Activated CD4-positive, alpha-beta memory T cell treated with anti-CD3 and anti-CD28 coated beads for 36 hours (primary cell): ENCODE measurements at regions not wholly inside any gene's neighbourhood (a gene's known extent, or its start where the extent isn't known, plus 50 kb on each side); places are given as distances from the start of the nearest gene placed in this dataset.
"Not testable (repeated sequence)": the region's sequence is repeated elsewhere in the genome, so short reads cannot be mapped to it uniquely, and the experiment has no call there.

Experiments
- CTCF ChIA-PET: fragments of 350-600 bp; sonication (Branson Sonifier 250); formaldehyde crosslinking; loops from one replicate; lab custom pipeline; 2021; ENCODE audit warnings: antibody characterized with exemption, inconsistent platforms; lab: Charles Lee
- POLR2A ChIA-PET: fragments of 350-600 bp; sonication (Branson Sonifier 250); formaldehyde crosslinking; loops from one replicate; lab custom pipeline; 2021; ENCODE audit warnings: antibody characterized with exemption; lab: Charles Lee
- DNase-seq: peaks from one replicate; pipeline ENCODE4 v3.0.0-alpha.2; 2020
- H3K27ac Mint-ChIP-seq: one replicate; pipeline ENCODE4 v1.8.0; 2021; ENCODE audit warnings: mixed read lengths
- H3K27me3 Mint-ChIP-seq: one replicate; pipeline ENCODE4 v1.8.0; 2021; ENCODE audit warnings: mixed read lengths
- H3K36me3 Mint-ChIP-seq: one replicate; pipeline ENCODE4 v1.8.0; 2021; ENCODE audit warnings: mixed read lengths
- H3K4me1 Mint-ChIP-seq: one replicate; pipeline ENCODE4 v1.8.0; 2021; ENCODE audit warnings: low read depth, mixed read lengths
- H3K4me3 Mint-ChIP-seq: one replicate; pipeline ENCODE4 v1.8.0; 2021; ENCODE audit warnings: mild to moderate bottlenecking, mixed read lengths
- H3K9me3 Mint-ChIP-seq: one replicate; pipeline ENCODE4 v1.8.0; 2021; ENCODE audit warnings: mixed read lengths
- intact Hi-C: fragments of 100-400 bp; cut with micrococcal nuclease; formaldehyde crosslinking; loops from one replicate; pipeline ENCODE4 v1.15.1; 2023

- no peaks in the 10 kb centered on the region for H3K36me3 Mint-ChIP-seq
- intact Hi-C loops = no loop called here
- CTCF ChIA-PET = no interaction called here
- H3K4me3 Mint-ChIP-seq = no peak overlapping the region
- H3K27ac Mint-ChIP-seq = no peak overlapping the region
- POLR2A ChIA-PET = no interaction called here
- H3K4me1 Mint-ChIP-seq = no peaks in the 10 kb centered on the region
- no peaks in the 10 kb centered on the region for H3K27me3 Mint-ChIP-seq
- H3K9me3 Mint-ChIP-seq = peaks cover 6% of the 10 kb centered on the region
- DNase-seq = no peak
These were observed 178.5 kb upstream of the GOT2 start for GRCh38 chr16:58912571-58912970.

DNA sequence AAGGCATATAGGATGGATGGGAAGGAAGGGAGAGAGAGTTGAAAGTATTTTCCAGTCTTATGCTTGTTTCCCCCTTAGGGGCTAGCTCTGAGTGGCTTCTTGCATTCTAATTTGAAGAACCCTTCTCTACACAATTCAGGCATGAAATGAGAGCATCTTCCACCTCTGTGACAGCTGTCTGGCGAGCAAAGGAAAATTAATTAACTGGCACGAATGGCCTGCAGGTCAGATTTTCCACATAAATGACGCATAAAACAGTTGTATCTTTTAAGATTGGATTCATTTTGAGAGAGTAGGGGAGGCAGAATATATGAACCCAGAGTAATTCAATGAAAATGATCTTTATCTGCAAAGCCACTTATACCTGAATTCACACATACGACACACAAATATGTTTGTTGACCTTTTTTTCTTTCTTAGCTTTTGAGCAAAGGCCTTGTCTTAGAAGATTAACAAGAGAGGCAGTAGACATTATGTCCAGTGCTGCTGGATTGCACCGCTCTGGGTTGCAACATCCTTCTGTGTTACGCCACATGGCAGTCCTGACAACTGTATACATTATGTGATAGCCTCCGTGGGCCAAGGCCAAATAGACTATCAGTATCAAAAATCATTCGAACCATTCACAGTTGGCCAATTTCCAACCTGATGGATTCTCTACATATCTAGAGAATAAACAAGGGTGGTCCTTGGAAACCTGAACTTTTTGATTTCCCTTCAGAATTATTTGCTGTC, 173.0 kb upstream of the GOT2 start:
- no peaks in the 10 kb centered on the region for H3K36me3 Mint-ChIP-seq
- ChIA-PET CTCF (no interaction called here), POLR2A (no interaction called here)
- no peaks in the 10 kb centered on the region for H3K9me3 Mint-ChIP-seq
- H3K27ac Mint-ChIP-seq = no peak overlapping the region
- intact Hi-C loops = no loop called here
- no peaks in the 10 kb centered on the region for H3K4me1 Mint-ChIP-seq
- no peaks in the 10 kb centered on the region for H3K27me3 Mint-ChIP-seq
- DNase-seq = no peak
- no peak overlapping the region for H3K4me3 Mint-ChIP-seq

GRCh38 chr16:58904291-58904690, 170.2 kb upstream of the GOT2 start:
- POLR2A ChIA-PET = no interaction called here
- no peaks in the 10 kb centered on the region for H3K9me3 Mint-ChIP-seq
- CTCF ChIA-PET = no interaction called here
- H3K36me3 Mint-ChIP-seq = no peaks in the 10 kb centered on the region
- H3K4me1 Mint-ChIP-seq = no peaks in the 10 kb centered on the region
- intact Hi-C loops = no loop called here
- no peaks in the 10 kb centered on the region for H3K27me3 Mint-ChIP-seq
- DNase-seq = no peak
- H3K27ac Mint-ChIP-seq = no peak overlapping the region
- H3K4me3 Mint-ChIP-seq = no peak overlapping the region

GRCh38 chr16:58889516-58889915, 155.4 kb upstream of the GOT2 start:
- Mint-ChIP-seq H3K4me3 (no peak overlapping the region), H3K27ac (no peak overlapping the region), H3K36me3 (no peaks in the 10 kb centered on the region), H3K4me1 (no peaks in the 10 kb centered on the region), H3K27me3 (no peaks in the 10 kb centered on the region), H3K9me3 (peaks cover 2% of the 10 kb centered on the region)
- DNase-seq = no peak
- intact Hi-C loops = no loop called here
- POLR2A ChIA-PET = no interaction called here
- CTCF ChIA-PET = no interaction called here

GRCh38 chr16:58885528-58886170, 151.5 kb upstream of the GOT2 start:
- CTCF ChIA-PET = no interaction called here

GRCh38 chr16:58884141-58884540, 150.0 kb upstream of the GOT2 start:
- H3K9me3 Mint-ChIP-seq = peaks cover 2% of the 10 kb centered on the region
- DNase-seq = no peak
- no peak overlapping the region for H3K4me3 Mint-ChIP-seq
- CTCF ChIA-PET = no interaction called here
- H3K4me1 Mint-ChIP-seq = no peaks in the 10 kb centered on the region
- H3K27ac Mint-ChIP-seq = no peak overlapping the region
- peaks cover 9% of the 10 kb centered on the region for H3K27me3 Mint-ChIP-seq
- intact Hi-C loops = no loop called here
- POLR2A ChIA-PET = no interaction called here
- no peaks in the 10 kb centered on the region for H3K36me3 Mint-ChIP-seq

More at GRCh38 chr16:58885528-58886170, 151.5 kb upstream of the GOT2 start:
- Mint-ChIP-seq H3K36me3 (no peaks in the 10 kb centered on the region), H3K27ac (no peak overlapping the region), H3K27me3 (peaks cover 9% of the 10 kb centered on the region), H3K4me3 (no peak overlapping the region), H3K4me1 (no peaks in the 10 kb centered on the region), H3K9me3 (no peaks in the 10 kb centered on the region)
- intact Hi-C loops = no loop called here
- no peak for DNase-seq
- POLR2A ChIA-PET = no interaction called here

GRCh38 chr16:58883131-58883530, 149.0 kb upstream of the GOT2 start:
- POLR2A ChIA-PET = no interaction called here
- peaks cover 3% of the 10 kb centered on the region for H3K9me3 Mint-ChIP-seq
- H3K27ac Mint-ChIP-seq = no peak overlapping the region
- H3K4me1 Mint-ChIP-seq = no peaks in the 10 kb centered on the region
- H3K4me3 Mint-ChIP-seq = no peak overlapping the region
- DNase-seq = no peak
- intact Hi-C loops = no loop called here
- H3K27me3 Mint-ChIP-seq = peaks cover 9% of the 10 kb centered on the region
- CTCF ChIA-PET = no interaction called here
- no peaks in the 10 kb centered on the region for H3K36me3 Mint-ChIP-seq

DNA sequence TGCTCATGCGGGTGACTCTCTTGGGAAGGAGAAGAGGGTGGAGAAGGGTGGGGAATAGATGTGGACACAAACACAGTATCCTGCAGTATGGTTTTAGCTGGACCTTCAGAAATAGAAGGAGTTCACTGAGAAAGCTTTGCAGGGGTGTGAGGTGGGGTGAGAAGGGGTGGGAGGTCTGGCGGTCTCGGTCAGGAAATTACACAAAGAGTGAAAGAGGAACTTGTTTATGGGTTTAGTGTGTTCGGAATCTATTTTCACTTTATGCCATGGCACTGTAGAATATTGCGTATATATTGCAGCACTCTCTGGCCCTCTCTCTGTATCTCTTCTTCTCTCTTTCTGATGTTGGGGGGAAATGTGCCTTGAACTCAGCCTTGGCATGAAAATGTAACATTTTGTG, 148.2 kb upstream of the GOT2 start:
- intact Hi-C loops = no loop called here
- Mint-ChIP-seq H3K4me3 (no peak overlapping the region), H3K4me1 (no peaks in the 10 kb centered on the region), H3K27me3 (peaks cover 9% of the 10 kb centered on the region), H3K36me3 (no peaks in the 10 kb centered on the region), H3K9me3 (peaks cover 3% of the 10 kb centered on the region), H3K27ac (no peak overlapping the region)
- no peak for DNase-seq
- ChIA-PET POLR2A (no interaction called here), CTCF (no interaction called here)

GRCh38 chr16:58878641-58879040, 144.5 kb upstream of the GOT2 start:
- DNase-seq, H3K27ac Mint-ChIP-seq, CTCF ChIA-PET, intact Hi-C loops, H3K4me3 Mint-ChIP-seq, H3K27me3 Mint-ChIP-seq, H3K4me1 Mint-ChIP-seq, POLR2A ChIA-PET, H3K36me3 Mint-ChIP-seq, H3K9me3 Mint-ChIP-seq: not testable (repeated sequence)

GRCh38 chr16:58866935-58867334, 132.8 kb upstream of the GOT2 start:
- Mint-ChIP-seq H3K9me3 (no peaks in the 10 kb centered on the region), H3K4me1 (no peaks in the 10 kb centered on the region), H3K27ac (no peak overlapping the region), H3K4me3 (no peak overlapping the region), H3K36me3 (no peaks in the 10 kb centered on the region), H3K27me3 (no peaks in the 10 kb centered on the region)
- POLR2A ChIA-PET = no interaction called here
- DNase-seq = no peak
- CTCF ChIA-PET = no interaction called here
- intact Hi-C loops = no loop called here

DNA sequence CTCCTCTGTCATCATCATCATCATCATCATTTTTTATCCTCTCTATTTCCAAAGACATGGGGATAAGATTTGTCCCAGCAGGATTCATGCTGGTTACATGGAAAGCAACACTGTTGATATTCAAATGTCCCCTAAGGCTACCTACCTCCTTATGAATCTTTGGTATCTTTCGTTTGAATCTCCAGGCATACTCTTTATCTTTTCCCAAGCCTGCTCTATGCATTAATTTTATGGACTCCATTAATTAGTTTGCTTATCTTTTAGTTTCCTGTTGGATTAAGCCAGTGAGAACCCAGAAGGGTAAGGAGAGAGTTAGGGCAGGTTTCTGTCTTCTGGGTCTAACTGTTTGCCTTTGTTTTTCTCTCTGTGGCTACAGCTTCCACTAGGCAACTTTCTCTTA, 129.6 kb upstream of the GOT2 start:
- CTCF ChIA-PET = no interaction called here
- Mint-ChIP-seq H3K27me3 (no peaks in the 10 kb centered on the region), H3K27ac (no peak overlapping the region), H3K36me3 (no peaks in the 10 kb centered on the region), H3K4me3 (no peak overlapping the region), H3K4me1 (no peaks in the 10 kb centered on the region), H3K9me3 (no peaks in the 10 kb centered on the region)
- intact Hi-C loops = no loop called here
- no peak for DNase-seq
- POLR2A ChIA-PET = no interaction called here

- POLR2A ChIA-PET = no interaction called here
- H3K36me3 Mint-ChIP-seq = no peaks in the 10 kb centered on the region
- no peak overlapping the region for H3K27ac Mint-ChIP-seq
- H3K9me3 Mint-ChIP-seq = no peaks in the 10 kb centered on the region
- no peak overlapping the region for H3K4me3 Mint-ChIP-seq
- CTCF ChIA-PET = no interaction called here
- intact Hi-C loops = no loop called here
- no peaks in the 10 kb centered on the region for H3K4me1 Mint-ChIP-seq
- DNase-seq = no peak
- H3K27me3 Mint-ChIP-seq = no peaks in the 10 kb centered on the region
These were observed 128.9 kb upstream of the GOT2 start for GRCh38 chr16:58863042-58863441.
